ENCODE measurements at regions not wholly inside any gene's neighbourhood (a gene's known extent, or its start where the extent isn't known, plus 50 kb on each side); places are given as distances from the start of the nearest gene placed in this dataset.
A peak's percentile ranks its signal among the peaks of the same experiment; 100 is the strongest.

DNA sequence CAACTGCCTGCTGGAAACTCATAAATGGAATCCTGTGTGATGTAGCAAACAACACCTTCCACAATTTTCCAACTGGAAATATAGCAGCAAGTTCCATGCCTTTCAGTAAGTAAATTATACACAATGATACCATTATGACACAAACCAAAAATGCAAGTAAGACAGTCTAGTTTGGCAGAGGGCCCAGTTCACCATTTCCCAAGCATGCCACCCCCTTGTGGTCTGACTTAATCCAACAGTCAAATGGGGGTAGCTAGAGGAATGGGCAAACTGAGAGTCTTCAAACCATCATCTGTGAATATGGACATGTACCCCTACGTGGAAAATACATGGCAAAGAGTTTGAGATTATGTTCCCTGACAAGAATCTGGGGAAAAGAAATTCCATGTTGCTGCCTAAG, 137.6 kb upstream of the VWC2 start:
- H3K27me3 ChIP-seq (ENCODE audit: insufficient read depth, low read length, poor library complexity), result no peaks in the 10 kb centered on the region
- no peak overlapping the region for H3K4me2 ChIP-seq (ENCODE audit: low read length)
- no peak overlapping the region for H2BK120ac ChIP-seq (ENCODE audit: low read depth, low read length)
- no peak overlapping the region for H3K27ac ChIP-seq (ENCODE audit: low read depth, low read length)
- H3K4ac ChIP-seq (ENCODE audit: low read depth, low read length), result no peak overlapping the region
- H3K36me3 ChIP-seq (ENCODE audit: control insufficient read depth, insufficient read depth, low read length), result no peaks in the 10 kb centered on the region
- no peak overlapping the region for H2BK5ac ChIP-seq (ENCODE audit: low read length)
- no peak overlapping the region for H4K5ac ChIP-seq (ENCODE audit: low read length)
- no peaks in the 10 kb centered on the region for H3K79me2 ChIP-seq (ENCODE audit: control insufficient read depth, insufficient read depth, low read length)
- no peak overlapping the region for H3K9ac ChIP-seq (ENCODE audit: low read length)
- no peak overlapping the region for H2AK5ac ChIP-seq (ENCODE audit: low read length)
- no peak overlapping the region for H3K56ac ChIP-seq (ENCODE audit: low read length)
- no peaks in the 10 kb centered on the region for H3K4me1 ChIP-seq (ENCODE audit: control insufficient read depth, low read depth, low read length)
- no CpG with 5 or more reads among the region's 1 CpG for WGBS (ENCODE audit: extremely low coverage, insufficient coverage, low lambda C conversion rate)
- no peak overlapping the region for H3K23ac ChIP-seq (ENCODE audit: low read length)
- H3K4me3 ChIP-seq (ENCODE audit: low read length), result no peak overlapping the region
- H3K79me1 ChIP-seq (ENCODE audit: low read length), result no peaks in the 10 kb centered on the region
- H3K18ac ChIP-seq (ENCODE audit: low read length), result no peak overlapping the region
- H4K8ac ChIP-seq (ENCODE audit: low read depth, low read length), result no peak overlapping the region
- H2BK15ac ChIP-seq (replicated peaks; ENCODE audit: low read depth), result no peak overlapping the region
- DNase-seq, result no peak

DNA sequence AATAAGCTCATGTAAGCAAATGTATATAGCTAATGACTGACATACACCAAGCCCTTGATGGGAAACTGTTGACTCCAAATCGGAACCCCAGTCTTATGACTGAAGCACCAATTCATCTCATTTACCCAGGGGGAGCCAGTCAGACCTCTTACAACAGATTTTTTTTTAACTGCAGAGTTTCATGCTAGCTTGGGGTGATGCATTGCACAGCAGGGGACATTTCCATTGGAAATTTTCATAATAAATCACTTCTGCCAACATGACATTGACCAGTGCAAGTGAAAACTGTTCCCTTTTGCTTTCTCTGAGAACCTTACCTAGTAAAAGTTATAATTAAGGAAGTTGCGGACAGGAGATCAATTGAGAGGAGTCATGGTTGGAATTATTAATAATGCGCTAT, 137.0 kb upstream of the VWC2 start:
- no peak overlapping the region for H3K27ac ChIP-seq (ENCODE audit: low read depth, low read length)
- H3K23ac ChIP-seq (ENCODE audit: low read length), result no peak overlapping the region
- H2BK5ac ChIP-seq (ENCODE audit: low read length), result no peak overlapping the region
- H4K5ac ChIP-seq (ENCODE audit: low read length), result no peak overlapping the region
- no CpG with 5 or more reads among the region's 3 CpGs for WGBS (ENCODE audit: extremely low coverage, insufficient coverage, low lambda C conversion rate)
- H2BK15ac ChIP-seq (replicated peaks; ENCODE audit: low read depth), result no peak overlapping the region
- no peak overlapping the region for H3K56ac ChIP-seq (ENCODE audit: low read length)
- H2AK5ac ChIP-seq (ENCODE audit: low read length), result no peak overlapping the region
- H3K4me2 ChIP-seq (ENCODE audit: low read length), result no peak overlapping the region
- no peak overlapping the region for H3K9ac ChIP-seq (ENCODE audit: low read length)
- H3K4me1 ChIP-seq (ENCODE audit: control insufficient read depth, low read depth, low read length), result no peaks in the 10 kb centered on the region
- H3K79me1 ChIP-seq (ENCODE audit: low read length), result no peaks in the 10 kb centered on the region
- no peak overlapping the region for H4K8ac ChIP-seq (ENCODE audit: low read depth, low read length)
- no peak for DNase-seq
- no peaks in the 10 kb centered on the region for H3K79me2 ChIP-seq (ENCODE audit: control insufficient read depth, insufficient read depth, low read length)
- no peaks in the 10 kb centered on the region for H3K27me3 ChIP-seq (ENCODE audit: insufficient read depth, low read length, poor library complexity)
- H3K4ac ChIP-seq (ENCODE audit: low read depth, low read length), result no peak overlapping the region
- H3K36me3 ChIP-seq (ENCODE audit: control insufficient read depth, insufficient read depth, low read length), result no peaks in the 10 kb centered on the region
- H2BK120ac ChIP-seq (ENCODE audit: low read depth, low read length), result no peak overlapping the region
- H3K4me3 ChIP-seq (ENCODE audit: low read length), result no peak overlapping the region
- no peak overlapping the region for H3K18ac ChIP-seq (ENCODE audit: low read length)

DNA sequence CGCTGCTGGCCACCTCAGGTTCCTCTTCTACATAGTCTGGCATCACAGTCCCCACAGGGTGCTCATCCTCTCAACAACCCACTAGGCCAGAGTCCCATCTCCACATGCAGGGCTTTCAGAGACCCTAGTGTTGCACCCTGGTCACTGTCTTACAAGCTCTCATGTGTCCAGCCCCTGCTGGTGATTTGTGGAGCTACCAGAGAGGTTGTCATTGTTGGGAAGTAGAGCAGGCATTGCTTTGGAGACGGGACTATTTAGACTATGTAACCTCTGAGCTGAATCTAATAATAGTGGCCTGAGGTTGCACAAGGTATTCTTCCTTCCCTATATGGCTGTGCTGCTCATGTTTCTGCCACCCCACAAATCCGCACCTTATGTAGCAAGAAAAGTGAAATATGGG, 135.3 kb upstream of the VWC2 start:
- no peak overlapping the region for H3K4me2 ChIP-seq (ENCODE audit: low read length)
- H3K23ac ChIP-seq (ENCODE audit: low read length), result no peak overlapping the region
- no peaks in the 10 kb centered on the region for H3K27me3 ChIP-seq (ENCODE audit: insufficient read depth, low read length, poor library complexity)
- peak; percentile 29 for DNase-seq
- H3K4me3 ChIP-seq (ENCODE audit: low read length), result no peak overlapping the region
- no peak overlapping the region for H3K4ac ChIP-seq (ENCODE audit: low read depth, low read length)
- H2AK5ac ChIP-seq (ENCODE audit: low read length), result no peak overlapping the region
- H3K18ac ChIP-seq (ENCODE audit: low read length), result no peak overlapping the region
- H3K4me1 ChIP-seq (ENCODE audit: control insufficient read depth, low read depth, low read length), result no peaks in the 10 kb centered on the region
- H4K5ac ChIP-seq (ENCODE audit: low read length), result no peak overlapping the region
- no peaks in the 10 kb centered on the region for H3K79me2 ChIP-seq (ENCODE audit: control insufficient read depth, insufficient read depth, low read length)
- H3K9ac ChIP-seq (ENCODE audit: low read length), result no peak overlapping the region
- H2BK5ac ChIP-seq (ENCODE audit: low read length), result no peak overlapping the region
- WGBS (ENCODE audit: extremely low coverage, insufficient coverage, low lambda C conversion rate), result no CpG with 5 or more reads among the region's 3 CpGs
- H3K79me1 ChIP-seq (ENCODE audit: low read length), result no peaks in the 10 kb centered on the region
- H2BK15ac ChIP-seq (replicated peaks; ENCODE audit: low read depth), result no peak overlapping the region
- no peak overlapping the region for H3K27ac ChIP-seq (ENCODE audit: low read depth, low read length)
- H3K36me3 ChIP-seq (ENCODE audit: control insufficient read depth, insufficient read depth, low read length), result no peaks in the 10 kb centered on the region
- no peak overlapping the region for H4K8ac ChIP-seq (ENCODE audit: low read depth, low read length)
- H3K56ac ChIP-seq (ENCODE audit: low read length), result no peak overlapping the region
- no peak overlapping the region for H2BK120ac ChIP-seq (ENCODE audit: low read depth, low read length)

DNA sequence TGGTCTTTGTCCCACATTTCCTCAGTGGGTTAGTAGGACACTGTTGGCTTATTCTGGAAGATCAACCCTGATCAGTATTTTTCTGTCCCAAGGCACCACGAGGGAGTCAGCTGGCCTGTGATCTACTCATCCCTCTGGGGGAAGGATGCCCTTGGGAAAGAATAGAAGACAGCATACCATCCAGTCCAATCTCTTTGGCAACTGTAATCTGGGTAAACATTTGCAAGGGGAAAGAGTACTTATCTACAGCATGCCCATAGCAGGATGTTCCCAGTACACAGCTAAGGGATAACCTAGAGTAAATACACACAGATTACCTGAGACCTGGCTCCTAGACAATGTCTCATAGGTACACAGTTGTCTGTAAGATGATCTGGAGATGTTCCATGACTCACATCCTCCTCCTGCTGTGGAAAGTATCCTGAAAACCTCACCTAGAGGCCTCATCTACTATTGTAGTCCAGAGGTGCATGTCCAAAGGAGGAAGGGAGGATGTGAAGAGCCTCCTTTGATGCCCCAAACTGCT, 134.3 kb upstream of the VWC2 start:
- Histone ChIP-seq H3K56ac (ENCODE audit: low read length) (no peak overlapping the region), H2BK5ac (ENCODE audit: low read length) (no peak overlapping the region), H3K4me2 (ENCODE audit: low read length) (no peak overlapping the region), H3K18ac (ENCODE audit: low read length) (no peak overlapping the region), H3K36me3 (ENCODE audit: control insufficient read depth, insufficient read depth, low read length) (no peaks in the 10 kb centered on the region), H3K4ac (ENCODE audit: low read depth, low read length) (no peak overlapping the region), H2BK15ac (replicated peaks; ENCODE audit: low read depth) (no peak overlapping the region), H2BK120ac (ENCODE audit: low read depth, low read length) (no peak overlapping the region), H3K4me3 (ENCODE audit: low read length) (no peak overlapping the region), H3K79me2 (ENCODE audit: control insufficient read depth, insufficient read depth, low read length) (no peaks in the 10 kb centered on the region), H3K79me1 (ENCODE audit: low read length) (no peaks in the 10 kb centered on the region), H3K9ac (ENCODE audit: low read length) (no peak overlapping the region), H2AK5ac (ENCODE audit: low read length) (no peak overlapping the region), H4K8ac (ENCODE audit: low read depth, low read length) (no peak overlapping the region), H3K4me1 (ENCODE audit: control insufficient read depth, low read depth, low read length) (no peaks in the 10 kb centered on the region), H4K5ac (ENCODE audit: low read length) (no peak overlapping the region), H3K27me3 (ENCODE audit: insufficient read depth, low read length, poor library complexity) (no peaks in the 10 kb centered on the region), H3K23ac (ENCODE audit: low read length) (no peak overlapping the region), H3K27ac (ENCODE audit: low read depth, low read length) (no peak overlapping the region)
- no peak for DNase-seq
- no CpG with 5 or more reads among the region's 1 CpG for WGBS (ENCODE audit: extremely low coverage, insufficient coverage, low lambda C conversion rate)

DNA sequence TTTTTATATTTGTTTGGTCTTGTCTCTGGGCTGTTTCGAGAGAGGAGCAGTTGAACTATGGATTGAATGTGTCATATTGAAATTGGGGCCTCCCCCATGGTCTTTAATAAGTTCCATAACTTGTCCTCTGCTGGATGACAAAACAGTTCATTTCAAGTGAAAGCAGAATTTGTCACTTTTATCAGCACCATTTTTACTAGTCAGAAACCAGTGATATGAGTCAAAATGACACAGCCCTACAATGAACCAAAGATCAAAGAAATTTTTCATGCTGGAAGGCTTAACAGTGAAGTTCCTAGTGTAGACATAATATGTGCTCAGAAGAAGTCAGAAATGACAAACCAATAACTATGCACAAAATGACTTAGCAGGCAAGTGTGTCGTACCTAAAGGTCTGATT, 133.6 kb upstream of the VWC2 start:
- no peak overlapping the region for H3K4ac ChIP-seq (ENCODE audit: low read depth, low read length)
- no peak overlapping the region for H3K4me3 ChIP-seq (ENCODE audit: low read length)
- H3K27ac ChIP-seq (ENCODE audit: low read depth, low read length), result no peak overlapping the region
- H3K18ac ChIP-seq (ENCODE audit: low read length), result no peak overlapping the region
- no CpG with 5 or more reads among the region's 2 CpGs for WGBS (ENCODE audit: extremely low coverage, insufficient coverage, low lambda C conversion rate)
- H4K8ac ChIP-seq (ENCODE audit: low read depth, low read length), result no peak overlapping the region
- no peak overlapping the region for H3K4me2 ChIP-seq (ENCODE audit: low read length)
- no peaks in the 10 kb centered on the region for H3K36me3 ChIP-seq (ENCODE audit: control insufficient read depth, insufficient read depth, low read length)
- H3K79me2 ChIP-seq (ENCODE audit: control insufficient read depth, insufficient read depth, low read length), result no peaks in the 10 kb centered on the region
- H3K4me1 ChIP-seq (ENCODE audit: control insufficient read depth, low read depth, low read length), result no peaks in the 10 kb centered on the region
- H2BK15ac ChIP-seq (replicated peaks; ENCODE audit: low read depth), result no peak overlapping the region
- H3K9ac ChIP-seq (ENCODE audit: low read length), result no peak overlapping the region
- no peak overlapping the region for H2BK120ac ChIP-seq (ENCODE audit: low read depth, low read length)
- no peaks in the 10 kb centered on the region for H3K79me1 ChIP-seq (ENCODE audit: low read length)
- no peak overlapping the region for H2BK5ac ChIP-seq (ENCODE audit: low read length)
- no peak overlapping the region for H2AK5ac ChIP-seq (ENCODE audit: low read length)
- no peaks in the 10 kb centered on the region for H3K27me3 ChIP-seq (ENCODE audit: insufficient read depth, low read length, poor library complexity)
- H3K56ac ChIP-seq (ENCODE audit: low read length), result no peak overlapping the region
- H4K5ac ChIP-seq (ENCODE audit: low read length), result no peak overlapping the region
- DNase-seq, result no peak
- H3K23ac ChIP-seq (ENCODE audit: low read length), result no peak overlapping the region

DNA sequence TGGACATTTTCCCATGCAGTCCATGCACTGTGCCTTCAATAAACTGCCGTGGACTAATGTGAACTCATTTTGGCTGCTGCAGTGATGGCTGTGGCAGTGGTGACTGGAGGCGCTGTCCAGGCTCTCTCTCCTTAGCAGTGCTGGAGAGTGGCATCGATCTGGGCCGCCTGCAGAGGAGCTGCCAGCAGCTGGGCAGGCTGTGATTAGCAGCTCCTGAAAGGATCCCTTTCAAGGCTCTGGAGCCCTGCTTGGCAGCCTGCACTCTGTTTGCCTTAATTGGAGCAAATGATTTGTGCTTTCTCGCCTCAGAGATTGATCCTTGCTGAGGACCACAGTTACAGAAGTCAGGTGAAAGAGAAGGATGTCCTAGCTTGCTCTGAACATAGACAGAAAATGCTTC, 130.1 kb upstream of the VWC2 start:
- Histone ChIP-seq H3K4me1 (ENCODE audit: control insufficient read depth, low read depth, low read length) (no peaks in the 10 kb centered on the region), H2BK5ac (ENCODE audit: low read length) (no peak overlapping the region), H2BK15ac (replicated peaks; ENCODE audit: low read depth) (no peak overlapping the region), H3K27me3 (ENCODE audit: insufficient read depth, low read length, poor library complexity) (no peaks in the 10 kb centered on the region), H3K23ac (ENCODE audit: low read length) (no peak overlapping the region), H3K18ac (ENCODE audit: low read length) (no peak overlapping the region), H4K8ac (ENCODE audit: low read depth, low read length) (no peak overlapping the region), H3K9ac (ENCODE audit: low read length) (no peak overlapping the region), H3K79me1 (ENCODE audit: low read length) (no peaks in the 10 kb centered on the region), H3K27ac (ENCODE audit: low read depth, low read length) (no peak overlapping the region), H3K36me3 (ENCODE audit: control insufficient read depth, insufficient read depth, low read length) (no peaks in the 10 kb centered on the region), H3K4me3 (ENCODE audit: low read length) (no peak overlapping the region), H3K79me2 (ENCODE audit: control insufficient read depth, insufficient read depth, low read length) (no peaks in the 10 kb centered on the region), H2BK120ac (ENCODE audit: low read depth, low read length) (no peak overlapping the region), H3K4me2 (ENCODE audit: low read length) (no peak overlapping the region), H3K56ac (ENCODE audit: low read length) (no peak overlapping the region), H3K4ac (ENCODE audit: low read depth, low read length) (no peak overlapping the region), H4K5ac (ENCODE audit: low read length) (no peak overlapping the region), H2AK5ac (ENCODE audit: low read length) (no peak overlapping the region)
- DNase-seq, result no peak
- WGBS (ENCODE audit: extremely low coverage, insufficient coverage, low lambda C conversion rate), result no CpG with 5 or more reads among the region's 5 CpGs

All from mesendoderm (in vitro differentiated cells).